Mesenchymal stem cell (in vitro differentiated cells and primary cell): ENCODE measurements at regions not wholly inside any gene's neighbourhood (a gene's known extent, or its start where the extent isn't known, plus 50 kb on each side); places are given as distances from the start of the nearest gene placed in this dataset.

Experiments used
- DNase-seq: peaks from one replicate; pipeline ENCODE4 v3.0.0-alpha.2; 2013
- H2AFZ ChIP-seq: one replicate; pipeline ENCODE4 v1.6.1; 2013; ENCODE audit warnings: low read depth, mild to moderate bottlenecking, control low read depth, inconsistent platforms, low read length, moderate library complexity
- H2AK5ac ChIP-seq: 2 replicates; pipeline ENCODE4 v1.6.1; 2013; ENCODE audit warnings: low read length, moderate library complexity, mild to moderate bottlenecking, inconsistent platforms; ENCODE audit not compliant: severe bottlenecking
- H2BK120ac ChIP-seq: one replicate; pipeline ENCODE4 v1.6.1; 2013; ENCODE audit warnings: low read depth, mild to moderate bottlenecking, inconsistent platforms, low read length, moderate library complexity
- H2BK12ac ChIP-seq, 2 experiments: one replicate each; pipeline ENCODE4 v1.6.1; 2013; ENCODE audit warnings: inconsistent platforms in 2 of 2, low read length in 2 of 2, mild to moderate bottlenecking in 2 of 2, moderate library complexity in 2 of 2, control low read depth in 1 of 2
- H2BK15ac ChIP-seq: one replicate; pipeline ENCODE4 v1.6.1; 2013; ENCODE audit warnings: mild to moderate bottlenecking, low read depth, inconsistent platforms; ENCODE audit not compliant: poor library complexity, severe bottlenecking
- H2BK5ac ChIP-seq: 2 replicates; pipeline ENCODE4 v1.6.1; 2013; ENCODE audit warnings: low read depth, mild to moderate bottlenecking, low read length, control low read depth, inconsistent platforms; ENCODE audit not compliant: poor library complexity, severe bottlenecking
- H3K14ac ChIP-seq, 2 experiments: one replicate each; pipeline ENCODE4 v1.6.1; 2013; ENCODE audit warnings: inconsistent platforms in 2 of 2, low read length in 2 of 2, control low read depth in 1 of 2, mild to moderate bottlenecking in 1 of 2, moderate library complexity in 1 of 2
- H3K18ac ChIP-seq, 2 experiments: one replicate each; pipeline ENCODE4 v1.6.1; 2013; ENCODE audit warnings: inconsistent platforms in 2 of 2, low read length in 2 of 2, control low read depth in 1 of 2, low read depth in 1 of 2, mild to moderate bottlenecking in 1 of 2
- H3K23ac ChIP-seq, 2 experiments: one replicate each; pipeline ENCODE4 v1.6.1; 2013; ENCODE audit warnings: inconsistent platforms in 2 of 2, low read length in 2 of 2, mild to moderate bottlenecking in 2 of 2, moderate library complexity in 2 of 2, control low read depth in 1 of 2
- H3K27ac ChIP-seq: 2 replicates; pipeline ENCODE4 v1.5.1; 2013; ENCODE audit warnings: mild to moderate bottlenecking, moderate library complexity, low read length, control low read depth, inconsistent platforms; ENCODE audit not compliant: poor library complexity, severe bottlenecking
- H3K27me3 ChIP-seq, 2 experiments: 2 replicates each; pipeline versions ENCODE4 v1.6.1 to v1.7.0; 2013; ENCODE audit warnings: low read length in 2 of 2, mild to moderate bottlenecking in 2 of 2, moderate library complexity in 2 of 2, control low read depth in 1 of 2, inconsistent platforms in 1 of 2; ENCODE audit not compliant: control insufficient read depth in 1 of 2, insufficient read depth in 1 of 2
- H3K36me3 ChIP-seq, 2 experiments: 2 replicates each; pipeline versions ENCODE4 v1.6.1 to v1.7.0; 2013; ENCODE audit warnings: low read length in 2 of 2, control low read depth in 1 of 2, inconsistent platforms in 1 of 2, low read depth in 1 of 2, mild to moderate bottlenecking in 1 of 2; ENCODE audit not compliant: insufficient read depth in 2 of 2, control insufficient read depth in 1 of 2
- H3K4ac ChIP-seq, 2 experiments: one replicate each; pipeline ENCODE4 v1.6.1; 2013; ENCODE audit warnings: inconsistent platforms in 2 of 2, low read length in 2 of 2, mild to moderate bottlenecking in 2 of 2, moderate library complexity in 2 of 2, control low read depth in 1 of 2, low read depth in 1 of 2
- H3K4me1 ChIP-seq: 2 replicates; pipeline ENCODE4 v1.6.1; 2013; ENCODE audit warnings: low read depth, low read length, control low read depth; ENCODE audit not compliant: control insufficient read depth, insufficient read depth
- H3K4me2 ChIP-seq: 2 replicates; pipeline ENCODE4 v1.6.1; 2013; ENCODE audit warnings: low read length, mild to moderate bottlenecking, inconsistent platforms; ENCODE audit not compliant: poor library complexity, severe bottlenecking
- H3K4me3 ChIP-seq, 2 experiments: 2 replicates each; pipeline versions ENCODE4 v1.5.1 to v1.7.0; 2013; ENCODE audit warnings: low read length in 2 of 2, mild to moderate bottlenecking in 2 of 2, control low read depth in 1 of 2, low read depth in 1 of 2; ENCODE audit not compliant: insufficient read depth in 1 of 2
- H3K79me1 ChIP-seq: replicated peaks from 2 replicates; pipeline ENCODE4 v1.6.1; 2013; ENCODE audit warnings: mild to moderate bottlenecking, control low read depth, low read length, inconsistent platforms; ENCODE audit not compliant: poor library complexity, severe bottlenecking
- H3K9ac ChIP-seq: 2 replicates; pipeline ENCODE4 v1.7.0; 2013; ENCODE audit warnings: mild to moderate bottlenecking, low read length, moderate library complexity
- H3K9me3 ChIP-seq: 2 replicates; pipeline ENCODE4 v1.7.0; 2013; ENCODE audit warnings: mild to moderate bottlenecking, low read length; ENCODE audit not compliant: control insufficient read depth
- H4K8ac ChIP-seq: one replicate; pipeline ENCODE4 v1.6.1; 2013; ENCODE audit warnings: inconsistent platforms, mild to moderate bottlenecking, low read length, moderate library complexity
- H4K91ac ChIP-seq: one replicate; pipeline ENCODE4 v1.6.1; 2013; ENCODE audit warnings: mild to moderate bottlenecking, low read length, inconsistent platforms
- WGBS: methylation state at CpG from one replicate; pipeline ENCODE4 v1.1.7; 2013; ENCODE audit warnings: mixed read lengths; 5-methylcytosine and 5-hydroxymethylcytosine counted together

DNA sequence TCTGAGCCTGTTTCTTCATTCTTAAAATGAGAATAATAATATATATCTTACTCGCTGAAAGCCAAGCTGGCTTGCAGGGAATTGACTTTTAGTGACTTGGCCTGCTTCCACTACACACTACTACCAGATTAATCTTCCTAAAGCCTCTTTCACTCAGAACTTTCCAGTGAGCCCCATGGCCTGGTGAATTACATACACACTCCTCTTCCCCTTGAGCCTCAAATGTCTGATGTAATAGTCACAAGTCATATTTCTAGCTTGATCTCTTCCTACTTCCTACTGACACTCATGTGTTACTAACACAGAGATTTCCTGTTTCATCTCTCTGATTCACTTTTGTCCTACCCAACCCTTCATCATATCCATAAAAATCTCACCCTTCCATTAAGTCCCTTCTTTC is 82.7 kb upstream of the SOX2 start:
- Histone ChIP-seq H4K91ac (no peak overlapping the region), H3K36me3 (no peaks in the 10 kb centered on the region), H2BK15ac (no peak overlapping the region), H2AK5ac (no peak overlapping the region), H2BK12ac (no peak overlapping the region), H3K27me3 (no peaks in the 10 kb centered on the region), H3K27ac (no peak overlapping the region), H2BK120ac (no peak overlapping the region), H3K4me1 (peaks cover 2% of the 10 kb centered on the region), H3K79me1 (no peaks in the 10 kb centered on the region), H3K18ac (no peak overlapping the region), H3K9me3 (no peaks in the 10 kb centered on the region), H3K9ac (peak overlapping the region; percentile 32), H4K8ac (no peak overlapping the region), H3K4me3 (no peak overlapping the region), H3K4me2 (no peak overlapping the region), H3K23ac (no peak overlapping the region), H2BK5ac (no peak overlapping the region), H2AFZ (no peak overlapping the region), H3K14ac (no peak overlapping the region), H3K4ac (no peak overlapping the region)
- no peak for DNase-seq
- WGBS = 89% methylated on average over 1 of the region's 1 CpG

DNA sequence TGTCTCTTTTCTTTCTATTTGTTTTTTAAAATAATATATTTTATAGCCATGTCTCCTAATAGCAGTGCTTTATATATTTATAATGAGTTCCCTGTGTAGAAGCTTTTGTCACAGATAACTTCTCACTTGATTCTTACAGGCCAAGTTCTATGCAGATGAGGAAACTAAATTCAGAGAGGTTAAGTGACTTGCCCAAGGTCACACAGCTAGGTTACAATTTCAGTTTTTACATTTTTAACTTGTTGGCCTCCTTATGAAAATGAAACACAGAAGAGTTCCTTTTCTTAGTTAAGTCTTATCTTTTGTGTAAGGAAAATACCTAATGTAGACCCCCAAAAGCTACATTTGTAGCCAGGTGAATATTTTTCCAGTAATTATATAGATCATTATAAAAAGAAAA is 83.3 kb upstream of the SOX2 start:
- Histone ChIP-seq H3K36me3 (no peaks in the 10 kb centered on the region), H2AFZ (no peak overlapping the region), H2BK12ac (no peak overlapping the region), H3K4me2 (no peak overlapping the region), H2AK5ac (no peak overlapping the region), H3K18ac (no peak overlapping the region), H3K27me3 (no peaks in the 10 kb centered on the region), H3K4me1 (peaks cover 2% of the 10 kb centered on the region), H2BK5ac (no peak overlapping the region), H3K9ac (peak overlapping the region; percentile 28), H3K23ac (no peak overlapping the region), H4K8ac (no peak overlapping the region), H4K91ac (no peak overlapping the region), H3K9me3 (no peaks in the 10 kb centered on the region), H2BK15ac (no peak overlapping the region), H3K4me3 (no peak overlapping the region), H3K14ac (no peak overlapping the region), H3K4ac (no peak overlapping the region), H3K27ac (no peak overlapping the region), H2BK120ac (no peak overlapping the region), H3K79me1 (no peaks in the 10 kb centered on the region)
- DNase-seq = no peak

DNA sequence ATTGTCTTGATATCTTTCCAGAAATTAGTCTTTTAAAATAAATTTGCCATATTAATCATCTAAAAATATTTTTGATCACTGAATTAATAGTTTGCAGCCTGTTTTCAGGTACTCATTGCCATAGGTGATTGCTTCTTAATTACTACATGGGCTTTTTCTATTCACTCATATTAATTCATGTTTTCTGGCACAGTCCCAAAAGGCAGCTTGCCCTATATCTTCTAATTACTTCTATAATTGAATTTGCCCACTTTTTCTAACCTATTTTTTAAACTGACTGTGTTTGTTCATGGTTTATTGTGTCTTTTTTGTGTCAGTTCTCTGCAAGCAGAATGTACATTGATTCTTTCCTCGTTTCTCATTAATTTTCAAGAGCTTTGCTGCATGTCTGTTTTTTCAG is 85.7 kb upstream of the SOX2 start:
- Histone ChIP-seq H3K4me1 (peaks cover 2% of the 10 kb centered on the region), H2AK5ac (no peak overlapping the region), H4K8ac (no peak overlapping the region), H2AFZ (no peak overlapping the region), H3K4me2 (no peak overlapping the region), H3K36me3 (no peaks in the 10 kb centered on the region), H3K18ac (no peak overlapping the region), H2BK5ac (no peak overlapping the region), H3K4me3 (no peak overlapping the region), H2BK12ac (no peak overlapping the region), H3K9ac (no peak overlapping the region), H3K27me3 (no peaks in the 10 kb centered on the region), H4K91ac (no peak overlapping the region), H3K79me1 (no peaks in the 10 kb centered on the region), H2BK120ac (no peak overlapping the region), H3K9me3 (no peaks in the 10 kb centered on the region), H3K4ac (no peak overlapping the region), H3K14ac (no peak overlapping the region), H3K23ac (no peak overlapping the region), H3K27ac (no peak overlapping the region), H2BK15ac (no peak overlapping the region)
- no peak for DNase-seq
- WGBS = no CpG with 5 or more reads among the region's 1 CpG

DNA sequence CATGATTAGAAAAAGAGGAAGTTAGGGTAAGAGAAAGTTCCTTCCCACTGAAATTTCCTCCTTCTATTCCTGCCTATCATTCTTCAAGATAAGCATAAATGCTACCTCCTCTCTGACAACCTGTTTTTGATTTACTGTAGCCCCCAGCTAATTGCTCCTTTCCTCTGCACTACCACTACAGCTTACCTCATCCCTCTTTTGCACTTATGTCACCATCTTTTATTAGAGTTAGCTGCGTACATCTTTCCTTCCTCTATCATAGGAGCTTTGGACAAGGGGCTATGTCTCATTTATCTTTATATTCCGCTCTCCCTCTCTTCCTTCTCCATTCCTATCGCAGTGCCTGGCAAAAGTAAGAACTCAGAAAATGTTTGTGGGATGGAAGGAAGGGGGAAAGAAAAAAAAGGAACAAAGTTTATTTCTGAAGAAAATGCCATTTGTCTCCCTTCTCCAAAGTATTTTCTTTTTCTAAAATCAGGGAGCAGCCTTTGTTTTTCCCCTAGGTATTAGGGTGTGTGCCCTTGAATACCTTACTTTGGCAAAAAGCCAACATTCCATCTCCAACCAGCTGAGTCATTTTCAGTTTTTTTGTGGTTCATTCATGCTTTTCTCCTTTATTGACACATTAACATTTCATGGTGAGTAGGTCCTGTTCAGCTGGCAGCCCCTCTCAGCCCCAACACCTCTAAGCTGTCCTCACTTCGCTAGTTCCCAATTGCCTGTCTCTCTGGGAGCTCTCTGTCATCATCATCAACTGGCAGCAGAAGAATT is 87.6 kb upstream of the SOX2 start:
- H3K9me3 ChIP-seq = no peaks in the 10 kb centered on the region
- H3K9ac ChIP-seq = no peak overlapping the region
- no peak overlapping the region for H4K91ac ChIP-seq
- no peak overlapping the region for H3K27ac ChIP-seq
- H3K4me2 ChIP-seq = no peak overlapping the region
- H2AFZ ChIP-seq = no peak overlapping the region
- H3K4ac ChIP-seq = no peak overlapping the region
- H2BK120ac ChIP-seq = no peak overlapping the region
- H4K8ac ChIP-seq = no peak overlapping the region
- H3K14ac ChIP-seq = no peak overlapping the region
- WGBS = 88% methylated on average over 1 of the region's 4 CpGs
- no peak overlapping the region for H3K23ac ChIP-seq
- no peaks in the 10 kb centered on the region for H3K79me1 ChIP-seq
- H2BK15ac ChIP-seq = no peak overlapping the region
- H3K36me3 ChIP-seq = no peaks in the 10 kb centered on the region
- H3K4me1 ChIP-seq = peaks cover 1% of the 10 kb centered on the region
- H2BK12ac ChIP-seq = no peak overlapping the region
- no peak overlapping the region for H2AK5ac ChIP-seq
- no peak overlapping the region for H2BK5ac ChIP-seq
- H3K27me3 ChIP-seq = no peaks in the 10 kb centered on the region
- no peak for DNase-seq
- no peak overlapping the region for H3K18ac ChIP-seq
- no peak overlapping the region for H3K4me3 ChIP-seq
